ENCODE measurements at regions not wholly inside any gene's neighbourhood (a gene's known extent, or its start where the extent isn't known, plus 50 kb on each side); places are given as distances from the start of the nearest gene placed in this dataset.

- TF ChIP-seq EZH2phosphoT487 (IDR thresholded peaks at IDR 0.05; ENCODE audit: borderline replicate concordance, low read depth, low read length) (no peak), CTCF (conservative IDR thresholded peaks at IDR 0.05; ENCODE audit: low read length) (no peak)
Observed at GRCh38 chr5:68479524-68479923, 264.0 kb downstream of the PIK3R1 start.
